Nephron (organoid): ENCODE measurements at regions not wholly inside any gene's neighbourhood (a gene's known extent, or its start where the extent isn't known, plus 50 kb on each side); places are given as distances from the start of the nearest gene placed in this dataset.

ENCODE experiments used
- H3K27ac Mint-ChIP-seq, 3 experiments: 2 replicates each; pipeline ENCODE4 v1.8.0; 2020; ENCODE audit warnings: mixed read lengths in 3 of 3, mild to moderate bottlenecking in 2 of 3, moderate library complexity in 1 of 3
- H3K27me3 Mint-ChIP-seq: 2 replicates; pipeline ENCODE4 v1.8.0; 2021; ENCODE audit warnings: low read depth, mild to moderate bottlenecking, moderate library complexity, mixed read lengths
- H3K36me3 Mint-ChIP-seq: 2 replicates; pipeline ENCODE4 v1.8.0; 2020; ENCODE audit warnings: low read depth, mixed read lengths
- H3K4me1 Mint-ChIP-seq: 2 replicates; pipeline ENCODE4 v1.8.0; 2020; ENCODE audit warnings: mixed read lengths
- H3K4me3 Mint-ChIP-seq, 3 experiments: 2 replicates each; pipeline ENCODE4 v1.8.0; 2020; ENCODE audit warnings: mild to moderate bottlenecking in 3 of 3, mixed read lengths in 3 of 3, moderate library complexity in 2 of 3
- H3K9me3 Mint-ChIP-seq: 2 replicates; pipeline ENCODE4 v1.8.0; 2020; ENCODE audit warnings: mixed read lengths
- TF ChIP-seq, protein P1 (sequence below), 3 experiments: fragments of 200-600 bp; sonication (generic); IDR thresholded peaks; one replicate each; pipeline ENCODE4 v1.5.0; 2021; ENCODE audit warnings: antibody characterized with exemption in 3 of 3; ENCODE audit not compliant: unreplicated experiment in 3 of 3

DNA sequence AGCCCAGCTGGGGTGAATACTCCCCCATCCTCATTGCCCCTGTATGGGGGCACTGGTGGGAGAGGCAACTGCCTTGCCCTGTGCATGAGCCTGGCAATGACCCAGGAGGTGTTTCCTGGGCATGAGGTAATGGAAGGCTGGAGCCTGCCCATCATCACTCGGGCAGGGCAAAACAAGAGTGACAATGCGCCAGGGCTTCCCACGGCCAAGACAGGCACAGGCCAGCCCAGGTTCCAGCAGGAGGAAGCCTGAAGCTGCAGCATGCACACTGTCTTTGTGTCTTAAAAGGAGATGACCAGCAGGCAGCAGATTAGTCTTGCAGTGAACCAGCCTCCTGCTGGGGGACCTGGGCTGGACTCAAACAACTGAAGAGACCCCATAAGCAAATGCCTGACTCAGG is 92.2 kb upstream of the SMIM23 start:
- no peaks in the 10 kb centered on the region for H3K9me3 Mint-ChIP-seq
- TF ChIP-seq, protein P1, sequence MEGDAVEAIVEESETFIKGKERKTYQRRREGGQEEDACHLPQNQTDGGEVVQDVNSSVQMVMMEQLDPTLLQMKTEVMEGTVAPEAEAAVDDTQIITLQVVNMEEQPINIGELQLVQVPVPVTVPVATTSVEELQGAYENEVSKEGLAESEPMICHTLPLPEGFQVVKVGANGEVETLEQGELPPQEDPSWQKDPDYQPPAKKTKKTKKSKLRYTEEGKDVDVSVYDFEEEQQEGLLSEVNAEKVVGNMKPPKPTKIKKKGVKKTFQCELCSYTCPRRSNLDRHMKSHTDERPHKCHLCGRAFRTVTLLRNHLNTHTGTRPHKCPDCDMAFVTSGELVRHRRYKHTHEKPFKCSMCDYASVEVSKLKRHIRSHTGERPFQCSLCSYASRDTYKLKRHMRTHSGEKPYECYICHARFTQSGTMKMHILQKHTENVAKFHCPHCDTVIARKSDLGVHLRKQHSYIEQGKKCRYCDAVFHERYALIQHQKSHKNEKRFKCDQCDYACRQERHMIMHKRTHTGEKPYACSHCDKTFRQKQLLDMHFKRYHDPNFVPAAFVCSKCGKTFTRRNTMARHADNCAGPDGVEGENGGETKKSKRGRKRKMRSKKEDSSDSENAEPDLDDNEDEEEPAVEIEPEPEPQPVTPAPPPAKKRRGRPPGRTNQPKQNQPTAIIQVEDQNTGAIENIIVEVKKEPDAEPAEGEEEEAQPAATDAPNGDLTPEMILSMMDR (IDR thresholded peaks at IDR 0.05; ENCODE audit: unreplicated experiment in 3 of 3): no peak
- H3K4me3 Mint-ChIP-seq: no peak overlapping the region
- H3K36me3 Mint-ChIP-seq: no peaks in the 10 kb centered on the region
- no peak overlapping the region for H3K27ac Mint-ChIP-seq
- H3K4me1 Mint-ChIP-seq: peaks cover 4% of the 10 kb centered on the region
- no peaks in the 10 kb centered on the region for H3K27me3 Mint-ChIP-seq

DNA sequence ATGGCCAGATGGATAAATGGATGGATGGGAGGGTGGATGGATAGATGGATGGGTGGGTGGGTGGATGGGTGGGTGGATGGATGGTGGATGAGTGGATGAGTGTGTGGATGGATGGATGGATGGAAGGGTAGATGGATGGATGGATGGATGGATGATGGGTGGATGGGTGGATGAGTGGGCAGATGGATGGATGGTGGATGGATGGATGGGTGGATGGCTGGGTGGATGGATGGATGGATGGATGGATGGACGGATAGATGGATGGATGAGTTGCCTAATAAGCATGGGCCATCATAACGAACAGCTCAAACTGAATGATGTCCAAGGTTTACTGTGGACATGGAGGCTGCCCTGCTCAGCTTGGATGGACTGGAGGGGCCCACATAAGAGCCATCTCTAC is 89.8 kb upstream of the SMIM23 start:
- no peak overlapping the region for H3K27ac Mint-ChIP-seq
- H3K4me3 Mint-ChIP-seq: no peak overlapping the region
- TF ChIP-seq, protein P1 (IDR thresholded peaks at IDR 0.05; ENCODE audit: unreplicated experiment in 3 of 3): no peak
- no peaks in the 10 kb centered on the region for H3K36me3 Mint-ChIP-seq
- H3K9me3 Mint-ChIP-seq: no peaks in the 10 kb centered on the region
- H3K4me1 Mint-ChIP-seq: peaks cover 17% of the 10 kb centered on the region
- peaks cover 7% of the 10 kb centered on the region for H3K27me3 Mint-ChIP-seq

DNA sequence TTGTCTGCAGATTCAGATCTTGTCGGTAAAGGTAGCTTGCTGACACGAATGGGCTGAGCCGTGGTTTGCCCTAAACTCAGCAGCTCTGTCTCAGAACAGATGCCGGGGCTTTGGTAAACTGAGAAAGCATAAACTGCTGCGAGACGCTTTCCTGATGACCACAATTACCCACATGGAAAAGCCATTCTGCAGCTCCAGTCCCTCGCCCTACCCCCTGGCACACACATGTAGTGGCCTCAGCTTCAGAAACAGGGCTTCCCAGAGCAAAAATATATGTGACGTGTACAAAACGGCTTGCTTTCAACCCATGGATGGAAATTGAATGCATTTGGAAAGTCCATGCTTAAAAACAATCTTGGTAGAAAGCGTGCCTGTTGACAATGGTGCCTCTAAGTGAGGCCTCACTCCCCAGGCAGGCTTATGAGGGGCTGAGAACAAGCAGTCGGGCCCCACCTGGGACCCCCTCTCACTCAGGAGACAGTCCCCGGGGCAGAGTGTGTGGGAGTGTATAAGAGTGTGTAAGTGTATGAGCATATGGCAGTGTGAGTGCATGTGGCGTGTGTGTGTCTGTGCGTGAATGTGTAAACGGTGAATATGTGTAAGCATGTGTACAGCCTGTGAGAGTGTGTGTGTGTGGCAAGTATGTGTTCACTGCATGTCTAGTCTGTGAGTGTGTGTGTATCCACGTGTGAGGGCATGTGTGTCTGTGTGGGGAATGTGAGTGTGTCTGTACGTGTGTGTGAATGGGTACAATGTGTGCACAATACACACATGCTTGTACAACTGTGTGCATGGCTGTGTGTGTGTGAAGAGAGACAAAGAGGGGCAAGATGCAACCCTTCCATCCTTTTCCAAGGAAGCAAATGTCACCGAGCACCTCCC is 88.2 kb upstream of the SMIM23 start:
- Mint-ChIP-seq H3K9me3 (no peaks in the 10 kb centered on the region), H3K4me3 (no peak overlapping the region), H3K27me3 (peaks cover 7% of the 10 kb centered on the region), H3K36me3 (no peaks in the 10 kb centered on the region), H3K27ac (no peak overlapping the region), H3K4me1 (peaks cover 32% of the 10 kb centered on the region)
- TF ChIP-seq, protein P1 (IDR thresholded peaks at IDR 0.05; ENCODE audit: unreplicated experiment in 3 of 3): no peak

DNA sequence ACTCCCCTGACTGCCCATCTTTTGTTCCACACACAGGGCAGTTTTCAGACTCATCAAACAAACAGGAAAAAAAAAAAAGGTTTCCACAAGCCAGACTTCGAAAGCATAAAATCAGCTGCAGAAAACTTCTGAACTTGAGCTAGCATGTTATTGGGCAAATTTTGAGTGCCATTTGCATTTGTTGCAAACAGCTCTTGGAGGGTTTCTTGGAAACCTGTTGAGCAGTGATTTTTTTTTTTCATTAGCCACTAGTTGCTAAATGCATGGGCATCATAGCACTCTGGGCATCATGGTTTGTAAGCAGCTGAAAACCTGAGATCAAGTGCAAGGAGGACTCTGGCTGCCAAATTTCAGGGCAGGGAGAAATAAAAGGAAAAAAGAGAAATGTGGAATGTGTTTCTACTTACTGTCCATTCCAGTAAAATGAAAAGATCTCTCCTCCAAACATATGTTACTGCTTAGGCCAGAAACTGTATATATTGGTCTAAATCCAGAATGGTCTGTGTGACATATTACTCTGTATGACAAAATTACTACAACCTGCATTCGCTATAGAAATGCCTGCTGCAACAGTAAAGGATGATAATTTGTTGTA is 85.2 kb upstream of the SMIM23 start:
- no peaks in the 10 kb centered on the region for H3K9me3 Mint-ChIP-seq
- H3K27ac Mint-ChIP-seq: peak overlapping the region; percentile 83 to 91 (median 85)
- no peaks in the 10 kb centered on the region for H3K36me3 Mint-ChIP-seq
- peak overlapping the region in 1 of 3 experiments; percentile 21 for H3K4me3 Mint-ChIP-seq
- peaks cover 14% of the 10 kb centered on the region for H3K27me3 Mint-ChIP-seq
- H3K4me1 Mint-ChIP-seq: peaks cover 44% of the 10 kb centered on the region
- TF ChIP-seq, protein P1 (IDR thresholded peaks at IDR 0.05; ENCODE audit: unreplicated experiment in 3 of 3): no peak

DNA sequence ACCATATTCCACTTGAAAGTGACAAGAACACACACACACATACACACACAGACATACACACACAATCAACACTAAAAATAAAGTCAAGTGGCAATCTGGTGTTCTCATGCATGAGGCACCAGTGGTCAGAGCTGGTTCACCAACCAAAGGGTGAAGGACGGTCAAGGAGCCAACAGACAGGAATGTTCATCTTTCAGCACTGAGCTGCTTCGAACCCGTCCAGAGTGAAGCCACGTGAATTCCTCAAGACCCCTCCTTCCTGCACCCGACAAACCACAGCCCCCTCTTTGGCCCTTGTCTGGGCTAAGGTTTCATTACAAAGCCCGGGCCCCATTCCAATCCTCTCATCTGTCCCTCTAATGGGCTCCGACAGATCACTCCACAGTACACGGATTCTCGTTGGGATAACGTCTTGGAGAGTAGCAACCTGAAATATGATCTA is 84.5 kb upstream of the SMIM23 start:
- Mint-ChIP-seq H3K36me3 (no peaks in the 10 kb centered on the region), H3K4me1 (peaks cover 49% of the 10 kb centered on the region), H3K9me3 (no peaks in the 10 kb centered on the region), H3K4me3 (peak overlapping the region in 1 of 3 experiments; percentile 18), H3K27ac (peak overlapping the region; percentile 83 to 91 (median 85)), H3K27me3 (peaks cover 14% of the 10 kb centered on the region)
- TF ChIP-seq, protein P1 (IDR thresholded peaks at IDR 0.05; ENCODE audit: unreplicated experiment in 3 of 3): no peak
